ENCODE measurements at regions not wholly inside any gene's neighbourhood (a gene's known extent, or its start where the extent isn't known, plus 50 kb on each side); places are given as distances from the start of the nearest gene placed in this dataset.

GRCh38 chr11:105282658-105283057 is 143.1 kb upstream of the CARD18 start:
- no peak for TF ChIP-seq POLR2AphosphoS5 (IDR thresholded peaks at IDR 0.05)
- TF ChIP-seq, protein P1, sequence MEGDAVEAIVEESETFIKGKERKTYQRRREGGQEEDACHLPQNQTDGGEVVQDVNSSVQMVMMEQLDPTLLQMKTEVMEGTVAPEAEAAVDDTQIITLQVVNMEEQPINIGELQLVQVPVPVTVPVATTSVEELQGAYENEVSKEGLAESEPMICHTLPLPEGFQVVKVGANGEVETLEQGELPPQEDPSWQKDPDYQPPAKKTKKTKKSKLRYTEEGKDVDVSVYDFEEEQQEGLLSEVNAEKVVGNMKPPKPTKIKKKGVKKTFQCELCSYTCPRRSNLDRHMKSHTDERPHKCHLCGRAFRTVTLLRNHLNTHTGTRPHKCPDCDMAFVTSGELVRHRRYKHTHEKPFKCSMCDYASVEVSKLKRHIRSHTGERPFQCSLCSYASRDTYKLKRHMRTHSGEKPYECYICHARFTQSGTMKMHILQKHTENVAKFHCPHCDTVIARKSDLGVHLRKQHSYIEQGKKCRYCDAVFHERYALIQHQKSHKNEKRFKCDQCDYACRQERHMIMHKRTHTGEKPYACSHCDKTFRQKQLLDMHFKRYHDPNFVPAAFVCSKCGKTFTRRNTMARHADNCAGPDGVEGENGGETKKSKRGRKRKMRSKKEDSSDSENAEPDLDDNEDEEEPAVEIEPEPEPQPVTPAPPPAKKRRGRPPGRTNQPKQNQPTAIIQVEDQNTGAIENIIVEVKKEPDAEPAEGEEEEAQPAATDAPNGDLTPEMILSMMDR (IDR thresholded peaks at IDR 0.05), result no peak

Data from esophagus muscularis mucosa (tissue), 3 donors.